H7 (cell line): ENCODE measurements at regions not wholly inside any gene's neighbourhood (a gene's known extent, or its start where the extent isn't known, plus 50 kb on each side); places are given as distances from the start of the nearest gene placed in this dataset.
"Not testable (repeated sequence)": the region's sequence is repeated elsewhere in the genome, so short reads cannot be mapped to it uniquely, and the experiment has no call there.

ENCODE experiments used
- DNase-seq: peaks from one replicate; pipeline ENCODE4 v3.0.0; 2012
- H3K27me3 ChIP-seq: 2 replicates; pipeline ENCODE4 v1.6.0; 2011; ENCODE audit warnings: mild to moderate bottlenecking, low read length; ENCODE audit not compliant: control insufficient read depth, insufficient read depth
- H3K36me3 ChIP-seq: replicated peaks from 2 replicates; pipeline ENCODE4 v1.5.1; 2011; ENCODE audit warnings: low read length; ENCODE audit not compliant: control insufficient read depth, insufficient read depth
- H3K4me3 ChIP-seq: 2 replicates; pipeline ENCODE4 v1.5.1; 2011; ENCODE audit warnings: low read depth, mild to moderate bottlenecking, control low read depth, low read length, moderate library complexity; ENCODE audit not compliant: insufficient read depth

DNA sequence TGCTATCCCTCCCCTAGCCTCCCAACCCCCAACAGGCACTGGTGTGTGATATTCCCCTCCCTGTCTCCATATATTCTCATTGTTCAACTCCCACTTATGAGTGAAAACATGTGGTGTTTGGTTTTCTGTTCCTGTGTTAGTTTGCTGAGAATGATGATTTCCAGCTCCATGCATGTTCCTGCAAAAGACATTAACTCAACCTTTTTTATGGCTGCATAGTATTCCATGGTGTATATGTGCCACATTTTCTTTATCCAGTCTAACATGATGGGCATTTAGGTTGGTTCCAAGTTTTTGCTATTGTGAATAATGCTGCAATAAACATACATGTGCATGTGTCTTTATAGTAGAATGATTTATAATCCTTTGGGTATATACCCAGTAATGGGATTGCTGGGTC lies 218.9 kb downstream of the HHIP start:
- H3K36me3 ChIP-seq, H3K27me3 ChIP-seq, H3K4me3 ChIP-seq, DNase-seq: not testable (repeated sequence)

DNA sequence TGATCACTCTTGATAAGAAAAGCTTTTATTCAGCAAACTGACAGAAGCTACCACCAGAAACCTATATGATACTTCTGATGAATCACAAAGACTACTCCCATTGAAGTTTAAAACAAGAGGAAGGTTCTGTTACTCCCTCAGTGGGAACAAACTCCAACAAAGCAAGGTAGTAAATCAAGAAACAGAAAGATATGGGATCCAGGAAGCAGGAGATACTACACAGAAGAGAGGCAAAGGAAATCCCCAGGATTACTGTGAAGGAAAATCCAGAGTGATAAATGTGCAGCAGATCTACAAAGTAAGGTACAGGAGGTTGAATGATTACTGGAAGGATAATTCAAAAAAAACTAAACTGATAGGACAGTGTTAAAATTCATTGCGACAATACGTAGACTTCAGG lies 222.4 kb downstream of the HHIP start:
- no peak overlapping the region for H3K4me3 ChIP-seq
- DNase-seq = no peak
- no peaks in the 10 kb centered on the region for H3K27me3 ChIP-seq
- H3K36me3 ChIP-seq = no peaks in the 10 kb centered on the region

DNA sequence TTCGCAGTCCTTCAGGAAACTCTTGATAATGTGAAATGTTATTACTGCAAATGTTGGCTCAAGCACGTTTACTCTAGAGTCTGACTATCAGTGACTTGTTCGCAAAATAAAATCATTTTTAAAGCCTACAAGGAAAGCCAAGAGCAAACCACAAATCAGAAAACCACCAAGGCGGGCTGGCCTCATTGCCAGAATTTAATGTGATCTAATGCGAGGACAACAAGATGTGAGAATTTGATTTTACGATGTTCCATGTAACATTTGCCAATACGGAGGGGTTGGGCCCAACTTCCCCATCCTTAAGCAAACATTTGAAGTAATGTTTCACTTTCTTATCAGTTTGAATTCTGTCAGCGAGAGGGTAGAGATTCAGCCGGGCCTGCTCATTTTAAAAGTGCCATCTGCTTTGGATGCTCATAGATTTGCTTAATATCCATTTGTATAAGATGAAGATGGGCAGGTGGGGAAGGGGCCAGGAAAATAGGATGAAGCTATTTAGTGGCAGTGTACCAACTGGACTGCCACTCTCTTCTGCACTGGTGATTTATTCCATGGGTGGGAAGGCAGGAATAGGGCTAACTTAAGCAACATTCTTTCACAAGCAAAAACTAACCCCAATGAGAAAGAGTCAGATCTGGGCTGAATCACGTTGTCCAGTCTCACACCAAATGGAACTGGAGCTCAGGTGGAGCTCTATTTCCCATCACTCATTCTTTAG lies 225.3 kb downstream of the ANAPC10 start:
- DNase-seq = no peak
- H3K4me3 ChIP-seq = no peak overlapping the region
- H3K36me3 ChIP-seq = no peaks in the 10 kb centered on the region
- H3K27me3 ChIP-seq = no peaks in the 10 kb centered on the region

DNA sequence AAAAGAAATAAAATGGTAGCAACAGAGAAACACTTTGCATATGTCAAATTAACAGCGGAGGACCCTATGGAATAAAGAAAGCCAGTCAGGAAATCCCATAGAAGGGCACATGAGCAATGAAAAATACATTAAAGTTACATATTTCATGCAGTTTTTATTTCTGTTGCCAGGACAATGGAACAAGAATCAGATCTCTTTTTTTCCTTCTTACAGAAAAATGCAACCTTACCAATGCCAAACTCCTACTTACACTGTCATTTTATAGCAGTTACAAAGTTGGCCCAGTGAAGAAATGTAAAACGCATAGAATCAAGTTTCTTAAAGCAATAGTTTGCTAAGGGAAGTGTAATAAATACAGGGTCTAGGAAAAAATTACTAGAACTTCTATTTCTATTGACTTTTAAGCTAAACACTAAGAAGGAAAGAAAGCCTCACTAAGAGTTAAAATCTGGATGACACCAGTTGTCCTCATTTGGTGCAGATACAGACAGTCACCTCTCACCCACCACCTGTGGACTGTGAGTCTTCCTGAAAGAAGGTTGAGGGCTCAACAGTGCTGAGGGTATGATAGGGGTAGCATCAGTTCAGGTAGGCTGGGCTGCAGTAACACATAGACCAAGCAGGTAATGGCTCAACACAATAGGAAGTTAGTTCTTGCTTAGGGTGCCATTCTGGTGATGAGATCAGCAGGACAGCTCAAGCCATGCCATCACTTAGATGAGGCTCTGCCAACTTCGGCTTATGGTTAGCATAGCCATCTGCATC lies 224.6 kb downstream of the ANAPC10 start:
- H3K36me3 ChIP-seq = no peaks in the 10 kb centered on the region
- H3K27me3 ChIP-seq = no peaks in the 10 kb centered on the region
- no peak for DNase-seq
- no peak overlapping the region for H3K4me3 ChIP-seq

DNA sequence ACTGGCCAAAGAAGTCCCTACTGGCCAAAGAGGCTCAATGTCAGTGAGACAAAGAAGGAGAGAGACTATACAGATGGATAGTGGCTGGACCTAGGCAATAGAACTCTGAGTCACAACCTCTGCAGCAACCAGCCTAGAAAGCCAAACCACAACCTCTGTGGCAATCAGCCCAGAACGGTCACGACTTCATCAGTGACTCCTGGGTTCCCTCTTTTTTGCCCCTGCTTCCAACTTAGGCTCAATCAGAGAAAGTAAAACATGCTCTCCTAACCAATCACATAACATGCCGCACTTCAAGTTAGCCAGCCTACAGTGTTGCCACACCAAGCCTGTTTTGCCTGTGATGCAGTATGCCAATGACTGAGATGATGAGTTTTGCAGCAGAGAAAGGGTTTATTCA lies 203.4 kb downstream of the ANAPC10 start:
- Histone ChIP-seq H3K4me3 (no peak overlapping the region), H3K27me3 (no peaks in the 10 kb centered on the region)
- no peak for DNase-seq

DNA sequence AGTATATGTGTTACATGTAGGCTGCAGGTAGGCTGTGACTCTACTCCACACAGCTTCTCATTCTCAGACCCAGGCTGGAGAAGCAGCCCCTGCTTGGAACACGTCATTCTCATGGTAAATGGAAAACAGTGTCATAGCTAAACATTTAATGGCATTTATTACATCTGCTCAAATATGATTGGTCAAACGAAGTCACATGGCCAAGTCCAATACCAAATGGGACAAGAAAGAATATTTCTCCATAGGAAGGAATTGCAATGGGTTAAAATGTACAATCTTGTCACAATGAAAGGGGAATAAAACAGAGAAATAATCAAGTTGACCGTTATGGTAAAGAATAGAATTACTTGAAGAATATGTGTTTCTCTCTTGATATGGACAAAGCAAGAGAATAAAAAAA lies 198.6 kb downstream of the ANAPC10 start:
- no peaks in the 10 kb centered on the region for H3K36me3 ChIP-seq
- H3K4me3 ChIP-seq = no peak overlapping the region
- H3K27me3 ChIP-seq = no peaks in the 10 kb centered on the region
- no peak for DNase-seq

More for the DNA sequence above, 203.4 kb downstream of the ANAPC10 start:
- no peaks in the 10 kb centered on the region for H3K36me3 ChIP-seq

DNA sequence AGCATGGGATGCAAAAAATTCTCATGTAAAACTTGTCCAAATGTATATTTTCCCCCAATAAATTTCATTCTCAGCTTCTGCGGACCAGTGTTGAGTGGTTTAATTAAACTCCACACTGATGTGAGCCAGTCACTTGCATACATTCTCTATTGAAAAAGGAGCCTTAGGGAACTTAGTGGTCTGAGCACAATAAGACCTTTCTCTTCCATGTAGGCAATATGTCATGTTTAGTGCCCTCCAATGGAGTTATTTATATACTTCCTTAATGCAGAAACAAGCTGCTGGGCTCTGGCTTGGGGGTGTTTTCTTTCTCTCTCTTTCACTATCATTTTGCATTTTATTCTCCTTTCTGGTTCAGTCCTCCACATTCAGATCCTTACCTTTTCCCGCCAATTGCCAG lies 196.9 kb downstream of the ANAPC10 start:
- no peaks in the 10 kb centered on the region for H3K36me3 ChIP-seq
- no peaks in the 10 kb centered on the region for H3K27me3 ChIP-seq
- DNase-seq = no peak
- no peak overlapping the region for H3K4me3 ChIP-seq

DNA sequence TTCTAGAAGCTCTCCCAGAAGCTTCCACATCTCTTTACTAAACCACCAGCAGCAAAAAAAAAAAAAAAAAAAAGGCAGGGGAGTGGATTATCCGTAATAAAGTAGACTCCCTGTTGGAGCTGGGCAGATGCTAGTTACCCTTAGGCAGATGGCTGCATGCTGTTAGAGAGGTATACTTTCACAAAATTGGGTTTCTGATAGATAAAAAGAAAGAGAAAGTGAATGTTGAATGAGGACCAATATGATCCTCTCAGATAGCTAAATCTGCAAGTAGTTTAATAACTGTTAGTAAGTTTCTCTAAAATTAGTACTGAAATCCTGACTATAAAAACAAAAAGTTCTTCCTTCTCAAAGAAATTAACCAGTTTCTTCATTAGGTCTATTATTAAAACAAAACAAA lies 195.4 kb downstream of the ANAPC10 start:
- Histone ChIP-seq H3K27me3 (no peaks in the 10 kb centered on the region), H3K36me3 (no peaks in the 10 kb centered on the region), H3K4me3 (no peak overlapping the region)
- no peak for DNase-seq

DNA sequence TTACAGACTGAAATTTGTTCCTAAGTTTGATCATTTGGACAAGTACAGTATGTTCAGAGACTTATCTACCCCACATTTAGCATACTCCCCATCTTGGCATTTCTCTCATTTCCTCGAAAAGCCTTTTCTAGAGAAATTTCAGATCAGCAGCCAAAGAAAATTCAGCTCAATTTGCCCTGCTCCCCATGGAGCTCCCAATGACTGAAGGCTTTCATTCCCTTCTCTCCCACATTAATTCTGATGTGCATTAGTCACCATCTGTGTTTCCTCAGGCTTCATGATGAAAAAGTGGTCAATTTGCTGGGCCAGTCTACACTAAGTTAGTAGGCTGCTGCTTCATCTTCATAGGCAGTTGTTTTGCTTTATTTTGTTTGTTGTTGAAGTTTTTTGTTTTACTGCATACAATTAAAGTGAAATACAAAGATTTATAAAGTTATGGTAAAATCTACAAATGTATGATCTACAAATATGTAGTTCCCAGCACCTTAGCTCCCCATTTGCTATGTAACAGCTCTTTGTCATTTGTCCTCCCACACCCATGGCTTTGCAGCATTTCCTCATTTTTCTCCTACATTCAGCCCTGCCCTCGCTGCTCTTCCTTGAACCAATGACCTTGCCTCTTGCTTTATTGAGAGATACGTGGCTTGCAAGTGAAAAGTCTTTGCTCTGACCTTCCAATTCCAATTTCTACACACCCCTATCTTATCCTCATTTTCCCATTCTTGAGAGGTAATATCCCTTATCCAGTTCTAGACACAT lies 193.9 kb downstream of the ANAPC10 start:
- Histone ChIP-seq H3K36me3 (no peaks in the 10 kb centered on the region), H3K27me3 (no peaks in the 10 kb centered on the region), H3K4me3 (no peak overlapping the region)
- no peak for DNase-seq

DNA sequence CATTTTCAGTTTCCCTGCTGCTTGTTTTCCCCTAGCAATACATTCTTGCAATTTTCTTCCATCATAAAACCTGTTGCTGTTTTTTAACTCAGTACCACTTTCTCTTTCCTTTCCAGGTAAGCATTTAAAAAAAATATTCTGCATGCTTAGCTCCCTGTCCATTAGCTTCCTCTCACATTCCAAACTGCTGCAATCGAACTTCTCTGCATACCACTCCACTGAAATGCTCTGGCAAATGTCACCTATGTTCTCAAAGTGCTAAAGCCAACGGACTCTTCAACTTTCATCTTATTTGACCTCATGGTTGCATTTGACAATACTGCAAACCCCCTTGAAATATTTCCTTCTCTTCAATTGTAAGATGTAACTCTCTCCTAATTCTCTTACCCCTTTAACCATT lies 192.7 kb downstream of the ANAPC10 start:
- no peak for DNase-seq
- H3K4me3 ChIP-seq = no peak overlapping the region
- H3K36me3 ChIP-seq = no peaks in the 10 kb centered on the region
- no peaks in the 10 kb centered on the region for H3K27me3 ChIP-seq

DNA sequence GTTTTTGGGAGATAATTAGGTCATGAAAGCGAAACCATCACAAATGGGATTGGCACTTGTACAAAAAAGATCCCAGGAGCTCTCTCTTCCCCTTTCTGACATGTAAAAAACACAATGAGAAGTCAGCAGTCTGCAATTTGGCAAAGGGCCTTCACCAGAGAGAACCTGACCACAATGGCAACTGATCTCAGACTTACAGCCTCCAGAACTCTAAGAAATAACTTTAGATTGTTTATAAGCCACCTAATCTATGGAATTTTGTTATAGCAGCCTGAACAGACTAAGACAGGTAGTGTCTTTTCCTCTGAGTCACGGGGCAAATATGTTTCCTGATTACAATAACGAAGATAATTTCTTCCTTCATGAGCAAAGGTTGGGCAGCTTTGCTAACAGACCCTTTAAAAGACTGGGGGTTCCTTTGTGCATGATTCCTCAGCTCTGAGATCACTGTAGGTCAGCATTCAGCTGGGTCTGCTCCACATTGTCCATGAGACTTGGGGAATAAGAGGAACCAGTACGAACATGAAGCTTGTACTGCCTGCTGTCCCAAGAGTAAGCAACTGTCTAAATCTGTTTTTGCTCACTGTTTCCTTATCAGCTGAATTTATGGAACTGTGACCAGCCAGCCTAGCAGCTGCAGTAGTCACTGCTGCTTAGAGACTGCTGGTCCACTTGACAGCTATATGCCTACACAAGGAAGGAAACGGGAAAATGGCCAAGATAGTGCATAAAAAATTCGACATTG lies 191.6 kb downstream of the ANAPC10 start:
- no peak for DNase-seq
- H3K36me3 ChIP-seq = no peaks in the 10 kb centered on the region
- H3K4me3 ChIP-seq = no peak overlapping the region
- no peaks in the 10 kb centered on the region for H3K27me3 ChIP-seq

DNA sequence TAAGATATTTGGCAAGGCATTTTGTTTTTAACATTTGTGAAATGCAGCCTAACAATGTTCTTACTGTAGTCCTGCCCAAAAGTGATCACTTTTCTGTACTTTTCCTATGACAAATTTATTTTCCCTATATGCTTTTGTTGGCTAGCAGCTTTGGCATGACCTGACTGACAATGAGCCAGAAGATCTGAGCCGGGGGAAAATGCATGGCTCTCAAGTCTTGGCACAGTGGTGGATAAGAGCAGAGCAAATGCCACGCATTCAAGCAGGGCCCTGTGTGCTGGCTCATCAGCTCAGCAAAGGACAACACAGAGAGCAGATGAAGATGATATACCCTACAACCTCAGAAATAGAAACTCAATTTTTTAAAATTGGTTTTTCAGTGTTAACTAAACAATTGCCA lies 187.3 kb downstream of the ANAPC10 start:
- no peak for DNase-seq
- no peaks in the 10 kb centered on the region for H3K36me3 ChIP-seq
- H3K4me3 ChIP-seq = no peak overlapping the region
- H3K27me3 ChIP-seq = no peaks in the 10 kb centered on the region
